HK-2 (cell line): ENCODE measurements at regions not wholly inside any gene's neighbourhood (a gene's known extent, or its start where the extent isn't known, plus 50 kb on each side); places are given as distances from the start of the nearest gene placed in this dataset.

ENCODE experiments used
- DNase-seq: peaks from one replicate; pipeline ENCODE4 v3.0.0-alpha.2; 2018; ENCODE audit not compliant: unreplicated experiment

DNA sequence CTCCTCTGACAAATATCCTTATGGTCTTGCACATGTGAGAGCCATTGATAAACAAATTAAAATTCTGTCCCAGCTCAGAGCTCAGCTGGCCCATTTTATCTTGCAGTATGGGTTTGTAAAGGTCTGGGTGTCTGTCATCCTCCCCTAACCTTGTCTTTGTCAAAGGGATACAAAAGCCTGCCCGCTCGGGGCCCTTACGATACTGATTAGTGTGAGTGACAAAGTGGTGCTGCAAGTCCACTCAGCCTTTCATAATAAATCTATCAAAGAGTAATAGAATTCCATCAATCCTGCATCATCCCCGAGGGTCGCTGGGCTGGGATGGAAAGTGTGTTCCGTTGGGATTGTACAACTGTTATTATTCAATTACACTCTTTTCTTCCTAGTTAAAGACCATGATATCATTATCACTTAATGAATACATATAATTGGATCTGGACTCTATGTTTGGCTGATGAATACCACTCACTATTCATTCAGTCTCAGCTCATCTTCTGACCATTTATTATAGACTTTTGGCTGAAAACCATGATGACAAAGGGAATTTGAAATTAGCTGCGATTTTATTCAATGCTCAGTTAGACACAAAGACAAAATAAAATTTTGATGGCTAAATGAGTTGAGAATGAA is 122.5 kb upstream of the FOXD3 start:
- DNase-seq: no peak

DNA sequence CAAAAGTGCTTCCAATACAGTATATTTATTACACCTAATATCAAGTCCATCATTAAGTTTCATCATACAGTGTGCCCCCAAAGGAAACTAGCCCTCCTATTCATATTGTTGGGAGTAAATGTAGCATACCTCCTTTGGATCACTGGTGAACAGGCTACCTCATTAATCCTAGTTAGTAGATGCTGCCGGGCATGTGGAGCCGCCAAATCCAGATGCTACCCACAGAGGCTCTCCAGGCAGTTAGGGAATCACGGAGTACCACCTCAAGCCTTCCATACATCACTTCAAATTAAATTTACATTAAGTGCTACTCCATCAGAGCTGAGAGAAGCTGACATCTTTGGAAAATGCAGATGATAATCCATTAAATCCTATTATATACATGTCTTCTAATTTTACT is 121.7 kb upstream of the FOXD3 start:
- no peak for DNase-seq

DNA sequence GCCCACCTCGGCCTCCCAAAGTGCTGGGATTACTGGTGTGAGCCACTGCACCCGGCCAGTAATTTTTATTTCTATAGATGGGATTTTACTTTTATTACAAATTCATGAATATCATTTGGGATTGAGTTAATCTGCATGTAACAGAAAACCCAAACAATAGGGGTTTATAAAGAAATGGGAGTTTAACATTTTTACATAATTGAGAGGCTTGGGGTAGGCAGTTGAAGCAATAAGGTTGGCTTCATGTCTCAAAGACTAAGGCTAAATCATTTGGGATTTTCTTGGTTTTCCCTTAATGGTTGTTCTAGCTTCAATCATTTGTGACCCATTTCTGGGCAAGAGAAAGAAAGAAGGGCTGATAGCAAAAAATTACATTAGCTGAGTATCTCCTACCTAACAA is 118.7 kb upstream of the FOXD3 start:
- DNase-seq: no peak

DNA sequence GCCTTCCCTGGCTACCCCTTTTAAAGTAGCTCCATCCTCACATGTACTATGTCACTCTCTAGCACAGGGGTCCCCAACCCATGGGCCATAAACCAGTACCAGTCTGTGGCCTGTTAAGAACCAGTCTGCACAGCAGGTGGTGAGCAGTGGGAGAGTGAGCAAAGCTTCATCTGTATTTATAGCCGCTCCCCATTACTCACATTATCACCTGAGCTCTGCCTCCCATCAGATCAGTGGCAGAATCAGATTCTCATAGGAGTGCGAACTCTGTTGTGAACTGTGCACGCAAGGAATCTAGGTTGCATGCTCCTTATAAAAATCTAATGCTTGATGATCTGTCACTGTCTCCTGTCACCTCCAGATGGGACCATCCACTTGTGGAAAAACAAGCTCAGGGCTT is 116.6 kb upstream of the FOXD3 start:
- no peak for DNase-seq

DNA sequence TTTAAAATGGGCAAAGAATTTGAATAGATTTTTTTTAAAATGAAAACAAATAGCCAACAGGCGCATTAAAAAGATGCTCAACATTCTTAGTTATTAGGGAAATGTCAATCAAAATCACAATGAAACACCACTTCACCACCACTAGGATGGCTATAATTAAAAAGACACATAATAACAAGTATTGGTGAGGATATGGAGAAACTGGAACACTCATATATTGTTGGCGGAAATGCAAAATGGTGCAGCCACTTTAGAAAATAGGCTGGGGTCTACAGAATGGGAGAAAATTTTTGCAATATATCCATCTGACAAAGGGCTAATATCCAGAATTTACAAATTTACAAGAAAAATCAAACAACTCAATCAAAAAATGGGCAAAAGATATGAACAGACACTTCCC is 107.8 kb upstream of the FOXD3 start:
- DNase-seq: no peak

DNA sequence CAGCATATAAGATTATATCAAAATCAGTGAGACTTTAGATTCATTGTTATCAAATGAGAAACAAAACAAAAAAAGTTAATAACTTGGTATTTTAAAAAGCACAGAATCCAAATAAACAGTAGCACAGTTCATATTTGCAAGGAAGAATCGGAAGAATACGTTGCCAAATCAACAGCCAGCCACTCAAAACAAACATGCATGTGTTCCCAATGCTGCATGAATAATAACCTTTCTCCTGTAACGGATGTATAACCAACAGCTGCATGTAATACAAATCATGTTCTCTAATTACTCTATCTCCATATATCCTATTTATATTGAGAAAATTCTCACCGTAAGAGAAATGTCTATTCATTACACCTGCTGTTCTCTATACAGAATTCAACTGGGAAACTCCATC is 98.9 kb upstream of the FOXD3 start:
- no peak for DNase-seq

DNA sequence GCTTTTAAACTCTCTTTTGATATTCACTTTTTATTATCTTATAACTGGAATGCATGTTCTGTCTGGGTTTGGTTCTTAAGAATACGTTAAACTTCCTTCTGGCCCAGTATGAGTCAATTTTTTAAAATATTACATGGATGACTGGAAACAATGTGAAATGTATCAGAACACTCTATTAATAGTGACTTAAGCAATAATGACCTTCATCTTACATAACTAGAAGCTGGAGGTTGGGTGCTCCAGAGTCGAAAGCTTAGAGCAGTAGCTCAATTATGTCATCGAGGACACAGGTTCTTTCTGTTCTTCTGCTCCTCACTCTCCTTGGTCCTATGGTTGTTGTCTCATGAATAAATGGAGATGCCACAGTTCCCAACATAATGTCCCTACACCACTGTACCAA is 91.6 kb upstream of the FOXD3 start:
- DNase-seq: no peak

DNA sequence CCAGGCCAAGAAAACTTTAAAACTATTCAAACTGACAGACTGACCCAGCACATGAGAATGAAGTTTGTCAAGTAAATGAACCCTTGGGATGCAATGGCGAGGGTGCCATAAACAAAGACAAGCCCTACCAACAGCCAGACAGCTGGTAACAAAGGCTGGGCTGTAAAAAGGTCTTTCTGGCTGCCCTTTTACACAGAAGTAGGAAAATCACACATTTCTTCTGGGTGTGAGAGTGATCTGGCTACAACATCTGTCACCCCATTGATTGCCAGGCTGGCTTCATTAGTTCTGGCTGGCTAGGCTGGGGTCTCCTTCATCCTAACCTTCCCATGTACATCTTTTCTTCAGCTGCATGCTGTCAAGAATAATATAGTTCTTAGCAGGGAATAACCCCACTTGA is 83.6 kb upstream of the FOXD3 start:
- no peak for DNase-seq

DNA sequence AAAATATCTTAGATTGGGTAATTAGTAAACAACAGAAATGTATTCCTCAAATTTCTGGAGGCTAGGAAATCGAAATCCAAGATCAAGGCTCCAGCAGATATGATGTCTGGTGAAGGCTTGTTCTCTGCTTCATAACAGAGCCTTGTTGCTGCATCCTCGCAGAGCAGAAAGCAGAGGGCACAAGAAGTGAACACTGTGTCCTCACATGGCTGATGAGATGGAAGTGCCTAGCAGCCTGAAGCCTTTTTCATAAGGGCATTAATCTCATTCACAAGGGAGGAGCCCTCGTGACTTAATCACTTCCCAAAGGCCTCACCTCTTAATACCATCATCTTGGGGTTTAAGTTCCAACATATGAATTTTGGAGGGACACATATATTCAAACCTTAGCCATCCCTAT is 77.2 kb upstream of the FOXD3 start:
- DNase-seq: no peak

DNA sequence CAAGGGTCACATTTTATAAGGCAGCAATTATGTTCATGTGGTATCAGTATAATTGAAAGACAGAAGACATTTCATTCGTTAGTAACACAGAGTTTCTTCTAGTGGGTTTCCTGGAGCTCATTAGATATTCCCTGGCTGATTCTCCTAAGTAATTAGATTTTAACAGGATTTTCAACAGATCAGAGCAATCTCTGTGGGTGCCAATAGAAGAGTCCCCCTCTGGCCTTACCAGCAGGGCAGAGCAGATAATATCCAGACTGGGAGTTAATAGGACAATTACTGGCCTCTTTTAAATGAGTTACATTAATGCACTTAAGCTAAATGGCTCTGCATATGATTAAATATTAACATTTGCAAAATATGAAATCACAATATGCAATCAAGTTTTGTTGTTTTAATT is 74.2 kb upstream of the FOXD3 start:
- DNase-seq: no peak

DNA sequence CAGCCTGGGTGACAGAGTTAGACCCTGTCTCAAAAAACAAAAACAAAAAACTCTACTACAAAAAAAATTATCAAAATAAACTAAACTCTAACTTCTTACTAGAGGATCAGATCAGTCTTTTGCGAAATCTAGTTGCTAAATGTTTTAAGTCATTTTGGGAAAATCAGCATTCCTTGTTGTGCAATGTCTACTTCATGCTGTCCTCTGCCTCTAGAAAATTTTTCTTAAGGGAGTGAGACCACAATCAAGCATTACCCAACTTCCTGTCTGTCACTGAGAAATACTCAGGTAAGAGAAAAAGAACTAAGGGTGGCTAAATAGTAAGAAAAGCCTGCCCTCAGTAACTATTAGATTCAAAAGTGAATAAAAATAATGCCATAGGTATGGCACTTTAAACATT is 67.2 kb upstream of the FOXD3 start:
- DNase-seq: no peak

DNA sequence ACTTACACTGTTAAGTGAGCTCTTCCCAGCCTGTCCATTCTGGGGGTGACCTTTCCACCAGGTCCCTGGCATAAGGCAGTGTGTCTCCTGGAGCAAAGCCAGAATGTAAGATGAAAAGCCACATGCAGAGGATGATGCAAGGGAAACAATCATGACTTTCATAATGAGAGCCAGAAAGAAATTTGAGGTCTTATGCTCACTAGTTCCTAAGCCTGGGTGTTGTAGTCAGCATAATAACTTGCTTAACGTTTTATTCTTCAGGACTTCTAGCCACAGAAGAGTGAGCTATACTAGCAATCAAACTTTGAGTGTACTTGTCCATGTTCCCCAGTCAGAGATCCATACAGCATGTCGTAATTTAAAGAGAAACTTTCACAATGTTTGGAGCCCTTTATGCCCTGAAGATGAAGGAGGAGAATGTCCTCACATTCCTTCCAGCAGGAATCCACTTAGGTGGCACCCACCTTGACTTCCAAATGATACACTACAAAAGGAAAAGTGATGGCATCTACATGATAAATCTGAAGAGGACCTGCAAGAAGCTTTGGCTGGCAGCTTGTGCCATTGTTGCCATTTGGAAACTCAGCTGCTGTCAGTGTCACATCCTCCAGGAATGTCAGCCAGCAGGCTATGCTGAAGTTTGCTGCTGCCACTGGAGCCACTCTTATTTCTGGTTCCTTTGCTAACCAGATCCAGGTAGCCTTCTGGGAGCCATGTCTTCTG is 60.5 kb upstream of the FOXD3 start:
- no peak for DNase-seq

DNA sequence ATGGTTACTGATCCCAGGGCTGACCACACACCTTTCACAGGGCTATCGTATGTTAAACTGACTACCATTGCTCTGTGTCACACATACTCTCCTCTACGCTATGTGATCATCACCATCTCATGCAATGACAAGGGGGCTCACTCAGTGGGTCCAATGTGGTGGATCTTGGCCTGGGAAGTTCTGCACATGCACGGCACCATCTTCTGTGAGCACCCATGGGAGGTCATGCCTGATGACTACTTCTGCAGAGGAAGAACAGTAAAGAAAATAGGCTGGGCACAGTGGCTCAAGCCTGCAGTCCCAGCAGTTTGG is 60.0 kb upstream of the FOXD3 start:
- DNase-seq: no peak

DNA sequence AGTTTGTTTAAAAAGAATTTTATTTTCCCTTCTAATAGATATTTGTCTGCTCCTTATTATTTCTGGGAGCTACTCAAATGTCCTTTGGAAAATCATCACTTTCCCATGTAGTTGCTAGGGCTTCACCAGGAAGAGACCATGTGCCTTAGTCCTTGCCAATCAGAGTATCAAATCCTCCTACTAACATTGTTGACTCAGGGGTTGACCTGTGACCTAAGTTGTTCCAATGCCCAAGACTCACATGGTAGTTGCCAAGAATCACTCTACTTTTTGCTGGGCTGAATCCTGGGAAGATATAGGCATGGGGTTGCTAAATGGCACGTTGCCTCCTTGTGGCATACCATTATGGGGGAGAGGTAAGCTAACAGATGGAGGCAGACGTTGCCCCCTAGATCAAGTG is 58.2 kb upstream of the FOXD3 start:
- no peak for DNase-seq

DNA sequence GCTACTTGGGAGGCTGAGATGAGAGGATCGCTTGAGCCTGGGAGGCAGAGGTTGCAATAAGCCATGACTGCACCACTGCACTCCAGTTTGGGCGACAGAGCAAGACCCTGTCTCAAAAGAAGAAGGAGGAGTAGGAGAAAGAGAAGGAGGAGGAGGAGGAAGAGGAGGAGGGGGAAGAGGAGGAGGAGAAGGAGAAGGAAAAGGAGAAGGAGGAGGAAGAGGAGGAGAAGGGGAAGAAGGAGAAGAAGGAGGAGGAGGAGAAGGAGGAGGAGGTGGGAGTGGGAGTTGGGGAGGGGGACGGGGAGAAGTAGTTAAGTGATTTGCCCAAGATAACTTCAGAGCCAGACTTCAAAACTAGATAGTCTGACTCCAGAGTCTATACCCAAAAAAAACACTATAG is 55.5 kb upstream of the FOXD3 start:
- no peak for DNase-seq

DNA sequence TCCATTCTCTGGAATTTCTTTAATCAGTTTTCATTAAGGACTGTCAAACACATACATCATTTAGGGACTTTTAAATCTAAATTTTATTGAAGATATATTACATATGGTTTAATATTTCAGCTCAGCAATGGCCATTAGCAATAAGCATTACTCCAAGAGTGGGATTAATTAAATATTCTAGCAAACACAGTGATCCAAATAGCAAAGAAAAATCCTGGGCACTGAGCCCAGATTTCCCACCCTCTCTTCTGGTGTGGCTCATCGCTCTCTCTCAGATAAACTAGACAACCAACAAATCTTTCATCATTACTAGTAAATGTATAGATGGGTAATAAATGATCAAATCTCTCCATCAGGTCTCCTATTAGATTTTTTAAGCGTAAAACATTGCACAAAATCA is 53.5 kb upstream of the FOXD3 start:
- DNase-seq: no peak

DNA sequence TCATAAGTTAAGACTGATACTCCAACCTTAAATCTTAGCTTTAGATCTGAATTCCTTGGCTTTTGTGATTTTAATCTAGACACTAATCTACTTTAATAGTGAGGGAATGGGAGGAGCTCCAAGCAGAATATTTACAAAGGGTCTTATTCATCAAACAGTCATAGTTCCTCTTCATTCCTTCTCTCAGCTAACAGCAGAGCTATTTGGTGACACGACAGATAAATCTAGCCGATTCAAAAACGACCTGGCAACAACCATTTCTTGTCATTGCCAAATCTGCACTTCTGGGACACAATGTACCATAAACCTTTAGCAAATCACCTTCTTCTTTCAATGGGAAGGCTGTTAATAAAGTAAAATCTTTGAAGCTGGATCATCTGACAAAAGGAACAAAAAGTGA is 52.8 kb upstream of the FOXD3 start:
- DNase-seq: no peak
